Fibroblast of skin of back (primary cell): ENCODE measurements at regions not wholly inside any gene's neighbourhood (a gene's known extent, or its start where the extent isn't known, plus 50 kb on each side); places are given as distances from the start of the nearest gene placed in this dataset.

Experiments used
- DNase-seq: peaks from one replicate; pipeline ENCODE4 v3.0.0-alpha.2; 2013

- DNase-seq, result no peak
These were observed 2112.1 kb downstream of the MAT2B start for GRCh38 chr5:165617491-165617890.

- DNase-seq, result no peak
These were observed 2115.0 kb downstream of the MAT2B start for GRCh38 chr5:165620394-165620793.

- no peak for DNase-seq
These were observed 2117.6 kb downstream of the MAT2B start for GRCh38 chr5:165622864-165623536.

- DNase-seq, result no peak
These were observed 2118.9 kb downstream of the MAT2B start for GRCh38 chr5:165624166-165624946.

- DNase-seq, result no peak
These were observed 2120.7 kb downstream of the MAT2B start for GRCh38 chr5:165626161-165626560.

- DNase-seq, result no peak
These were observed 2122.2 kb downstream of the MAT2B start for GRCh38 chr5:165627548-165628170.

GRCh38 chr5:165630261-165630778, 2124.9 kb downstream of the MAT2B start:
- peak; percentile 53 for DNase-seq

GRCh38 chr5:165631235-165631634, 2125.8 kb downstream of the MAT2B start:
- no peak for DNase-seq

- no peak for DNase-seq
These were observed 2136.9 kb downstream of the MAT2B start for GRCh38 chr5:165642366-165642765.

- no peak for DNase-seq
These were observed 2160.4 kb downstream of the MAT2B start for GRCh38 chr5:165665735-165666400.

GRCh38 chr5:165673499-165673898, 2168.1 kb downstream of the MAT2B start:
- DNase-seq, result no peak

- no peak for DNase-seq
These were observed 2190.4 kb downstream of the MAT2B start for GRCh38 chr5:165695796-165696195.

GRCh38 chr5:165705960-165706359, 2200.5 kb downstream of the MAT2B start:
- DNase-seq, result no peak

- DNase-seq, result no peak
These were observed 2206.6 kb downstream of the MAT2B start for GRCh38 chr5:165712011-165712410.

- DNase-seq, result no peak
These were observed 2209.2 kb downstream of the MAT2B start for GRCh38 chr5:165714598-165714997.

GRCh38 chr5:165720901-165721300, 2215.5 kb downstream of the MAT2B start:
- DNase-seq, result no peak

- DNase-seq, result no peak
These were observed 2217.0 kb downstream of the MAT2B start for GRCh38 chr5:165722401-165722800.

- DNase-seq, result no peak
These were observed 2218.5 kb downstream of the MAT2B start for GRCh38 chr5:165723931-165724330.

- DNase-seq, result no peak
These were observed 2223.0 kb downstream of the MAT2B start for GRCh38 chr5:165728425-165728824.

GRCh38 chr5:165735388-165735787, 2230.0 kb downstream of the MAT2B start:
- no peak for DNase-seq

GRCh38 chr5:165739079-165739741, 2233.8 kb downstream of the MAT2B start:
- no peak for DNase-seq

- no peak for DNase-seq
These were observed 2252.4 kb downstream of the MAT2B start for GRCh38 chr5:165757791-165758190.
